ENCODE measurements at regions not wholly inside any gene's neighbourhood (a gene's known extent, or its start where the extent isn't known, plus 50 kb on each side); places are given as distances from the start of the nearest gene placed in this dataset.

DNA sequence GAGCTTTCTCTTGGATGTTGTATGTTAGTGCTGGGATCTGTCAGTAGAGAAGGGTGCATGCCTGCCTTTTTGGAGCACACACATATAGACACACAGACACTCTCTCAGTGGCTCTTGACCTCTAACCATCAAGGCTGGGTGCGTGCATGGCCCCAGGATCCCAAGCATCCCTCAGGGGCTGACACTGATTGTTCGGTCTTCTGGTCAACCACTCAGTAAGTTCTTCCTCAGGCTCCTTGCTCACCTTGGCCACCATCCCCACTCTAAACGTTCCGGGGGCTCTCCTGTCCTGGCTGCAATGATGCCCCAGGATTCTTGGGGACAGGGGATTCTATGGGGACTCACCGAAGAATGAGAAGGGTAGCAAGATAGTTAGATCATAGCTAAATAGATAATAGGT lies 179.6 kb downstream of the SHOX start:
- no peak for DNase-seq (ENCODE audit: extremely low spot score, unreplicated experiment)
- H3K36me3 Mint-ChIP-seq (ENCODE audit: unreplicated experiment), result no peaks in the 10 kb centered on the region
- no peak overlapping the region for H3K27ac Mint-ChIP-seq (ENCODE audit: unreplicated experiment)
- no peaks in the 10 kb centered on the region for H3K4me1 Mint-ChIP-seq (ENCODE audit: unreplicated experiment)
- TF ChIP-seq, protein P1, sequence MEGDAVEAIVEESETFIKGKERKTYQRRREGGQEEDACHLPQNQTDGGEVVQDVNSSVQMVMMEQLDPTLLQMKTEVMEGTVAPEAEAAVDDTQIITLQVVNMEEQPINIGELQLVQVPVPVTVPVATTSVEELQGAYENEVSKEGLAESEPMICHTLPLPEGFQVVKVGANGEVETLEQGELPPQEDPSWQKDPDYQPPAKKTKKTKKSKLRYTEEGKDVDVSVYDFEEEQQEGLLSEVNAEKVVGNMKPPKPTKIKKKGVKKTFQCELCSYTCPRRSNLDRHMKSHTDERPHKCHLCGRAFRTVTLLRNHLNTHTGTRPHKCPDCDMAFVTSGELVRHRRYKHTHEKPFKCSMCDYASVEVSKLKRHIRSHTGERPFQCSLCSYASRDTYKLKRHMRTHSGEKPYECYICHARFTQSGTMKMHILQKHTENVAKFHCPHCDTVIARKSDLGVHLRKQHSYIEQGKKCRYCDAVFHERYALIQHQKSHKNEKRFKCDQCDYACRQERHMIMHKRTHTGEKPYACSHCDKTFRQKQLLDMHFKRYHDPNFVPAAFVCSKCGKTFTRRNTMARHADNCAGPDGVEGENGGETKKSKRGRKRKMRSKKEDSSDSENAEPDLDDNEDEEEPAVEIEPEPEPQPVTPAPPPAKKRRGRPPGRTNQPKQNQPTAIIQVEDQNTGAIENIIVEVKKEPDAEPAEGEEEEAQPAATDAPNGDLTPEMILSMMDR (IDR thresholded peaks at IDR 0.05), result no peak
- H3K27me3 Mint-ChIP-seq (ENCODE audit: unreplicated experiment), result peaks cover 6% of the 10 kb centered on the region
- H3K4me3 Mint-ChIP-seq (ENCODE audit: unreplicated experiment), result no peak overlapping the region
- peaks cover 4% of the 10 kb centered on the region for H3K9me3 Mint-ChIP-seq (ENCODE audit: unreplicated experiment)

DNA sequence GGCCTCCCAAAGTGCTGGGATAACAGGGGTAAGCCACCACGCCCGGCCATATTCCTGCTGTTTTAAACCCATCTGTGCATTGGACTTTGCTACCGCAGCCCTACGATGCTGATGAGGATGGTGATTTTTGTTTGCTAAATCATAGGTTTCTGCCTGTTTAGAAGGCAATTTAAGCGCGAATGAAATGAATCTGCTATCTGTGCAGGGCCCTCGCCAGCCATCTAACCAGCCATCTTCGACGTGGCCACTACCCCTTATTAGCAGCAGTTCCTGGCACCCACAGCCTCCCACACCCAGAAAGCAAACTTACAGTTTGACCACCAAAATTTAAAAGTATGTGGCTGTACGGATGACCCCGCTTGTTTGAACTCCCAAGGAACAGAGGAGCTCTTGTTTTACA lies 178.5 kb downstream of the SHOX start:
- peaks cover 6% of the 10 kb centered on the region for H3K27me3 Mint-ChIP-seq (ENCODE audit: unreplicated experiment)
- no peak overlapping the region for H3K27ac Mint-ChIP-seq (ENCODE audit: unreplicated experiment)
- no peak for DNase-seq (ENCODE audit: extremely low spot score, unreplicated experiment)
- H3K4me3 Mint-ChIP-seq (ENCODE audit: unreplicated experiment), result no peak overlapping the region
- peaks cover 3% of the 10 kb centered on the region for H3K9me3 Mint-ChIP-seq (ENCODE audit: unreplicated experiment)
- no peaks in the 10 kb centered on the region for H3K4me1 Mint-ChIP-seq (ENCODE audit: unreplicated experiment)
- no peaks in the 10 kb centered on the region for H3K36me3 Mint-ChIP-seq (ENCODE audit: unreplicated experiment)
- TF ChIP-seq, protein P1 (IDR thresholded peaks at IDR 0.05), result no peak

DNA sequence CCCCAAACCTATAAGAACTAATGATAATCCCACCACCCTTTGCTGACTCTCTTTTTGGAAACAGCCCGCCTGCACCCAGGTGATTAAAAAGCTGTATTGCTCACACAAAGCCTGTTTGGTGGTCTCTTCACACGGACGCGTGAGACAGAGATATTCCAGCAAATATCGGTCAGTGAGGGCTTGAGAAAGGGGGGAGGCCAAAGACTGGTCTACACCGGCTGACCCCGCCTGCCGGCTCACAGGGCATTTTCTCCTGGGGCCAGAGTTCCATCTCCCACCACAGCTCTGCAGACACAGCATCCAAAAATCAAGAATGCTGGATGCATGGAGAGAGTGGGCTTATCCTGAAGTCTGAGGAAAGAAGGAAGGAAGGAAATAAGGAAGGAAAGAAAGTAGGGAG lies 176.0 kb downstream of the SHOX start:
- H3K4me3 Mint-ChIP-seq (ENCODE audit: unreplicated experiment), result no peak overlapping the region
- TF ChIP-seq, protein P1 (IDR thresholded peaks at IDR 0.05), result no peak
- no peak overlapping the region for H3K27ac Mint-ChIP-seq (ENCODE audit: unreplicated experiment)
- peaks cover 2% of the 10 kb centered on the region for H3K9me3 Mint-ChIP-seq (ENCODE audit: unreplicated experiment)
- no peaks in the 10 kb centered on the region for H3K4me1 Mint-ChIP-seq (ENCODE audit: unreplicated experiment)
- DNase-seq (ENCODE audit: extremely low spot score, unreplicated experiment), result no peak
- H3K36me3 Mint-ChIP-seq (ENCODE audit: unreplicated experiment), result no peaks in the 10 kb centered on the region
- peaks cover 6% of the 10 kb centered on the region for H3K27me3 Mint-ChIP-seq (ENCODE audit: unreplicated experiment)

DNA sequence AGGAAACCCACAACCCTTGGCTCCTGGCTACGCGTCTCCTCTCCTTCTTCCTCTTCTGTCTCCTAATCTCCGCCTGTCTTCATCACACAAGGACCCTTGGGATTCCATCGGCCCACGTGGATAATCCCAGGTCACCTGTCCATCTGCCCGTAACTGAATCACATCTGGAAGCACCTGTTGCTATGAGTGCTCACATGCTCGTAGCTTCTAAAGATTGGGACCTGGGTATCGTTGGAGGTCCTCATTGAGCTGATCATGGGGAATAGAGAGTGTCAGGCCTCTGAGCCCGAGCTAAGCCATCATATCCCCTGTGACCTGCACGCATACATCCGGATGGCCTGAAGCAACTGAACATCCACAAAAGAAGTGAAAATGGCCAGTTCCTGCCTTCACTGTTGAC lies 175.4 kb downstream of the SHOX start:
- H3K4me1 Mint-ChIP-seq (ENCODE audit: unreplicated experiment), result no peaks in the 10 kb centered on the region
- TF ChIP-seq, protein P1 (IDR thresholded peaks at IDR 0.05), result no peak
- H3K36me3 Mint-ChIP-seq (ENCODE audit: unreplicated experiment), result no peaks in the 10 kb centered on the region
- peaks cover 6% of the 10 kb centered on the region for H3K27me3 Mint-ChIP-seq (ENCODE audit: unreplicated experiment)
- H3K27ac Mint-ChIP-seq (ENCODE audit: unreplicated experiment), result no peak overlapping the region
- H3K4me3 Mint-ChIP-seq (ENCODE audit: unreplicated experiment), result no peak overlapping the region
- H3K9me3 Mint-ChIP-seq (ENCODE audit: unreplicated experiment), result peaks cover 6% of the 10 kb centered on the region
- DNase-seq (ENCODE audit: extremely low spot score, unreplicated experiment), result no peak

DNA sequence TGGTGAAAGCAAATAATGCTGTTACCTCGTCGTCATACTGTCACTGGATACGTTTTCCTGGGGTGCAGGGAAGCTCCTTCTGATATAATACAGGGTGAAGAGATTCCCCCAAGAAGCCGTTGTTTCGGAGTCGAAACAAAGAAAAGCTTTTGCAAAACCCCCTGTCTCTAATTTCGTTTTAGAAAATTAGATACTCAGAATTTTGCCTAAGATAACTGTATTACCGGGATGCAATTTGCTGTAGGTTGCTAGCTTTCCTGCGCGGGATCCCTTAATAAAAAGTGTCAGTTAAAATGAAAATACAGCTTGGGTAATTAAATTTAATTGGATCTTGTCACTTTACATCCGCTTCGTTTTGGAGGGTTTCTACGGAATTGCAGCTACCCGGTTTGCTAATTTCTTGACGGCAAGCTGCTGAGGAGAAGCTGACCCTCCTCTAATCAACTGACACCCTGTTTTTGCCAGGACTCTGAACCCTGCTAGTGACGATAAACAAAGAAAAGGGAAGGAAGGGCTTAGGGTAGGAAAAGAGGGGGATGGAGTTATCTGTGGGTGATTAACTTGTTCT lies 174.6 kb downstream of the SHOX start:
- TF ChIP-seq, protein P1 (IDR thresholded peaks at IDR 0.05), result no peak
- peaks cover 6% of the 10 kb centered on the region for H3K9me3 Mint-ChIP-seq (ENCODE audit: unreplicated experiment)
- H3K27ac Mint-ChIP-seq (ENCODE audit: unreplicated experiment), result no peak overlapping the region
- no peaks in the 10 kb centered on the region for H3K36me3 Mint-ChIP-seq (ENCODE audit: unreplicated experiment)
- DNase-seq (ENCODE audit: extremely low spot score, unreplicated experiment), result peak; percentile 40
- H3K27me3 Mint-ChIP-seq (ENCODE audit: unreplicated experiment), result peaks cover 6% of the 10 kb centered on the region
- H3K4me1 Mint-ChIP-seq (ENCODE audit: unreplicated experiment), result no peaks in the 10 kb centered on the region
- no peak overlapping the region for H3K4me3 Mint-ChIP-seq (ENCODE audit: unreplicated experiment)

All from osteocyte (in vitro differentiated cells).